Lower leg skin (tissue), 4 donors: ENCODE measurements at regions not wholly inside any gene's neighbourhood (a gene's known extent, or its start where the extent isn't known, plus 50 kb on each side); places are given as distances from the start of the nearest gene placed in this dataset.

Experiments used
- DNase-seq, 2 donors: peaks; one replicate each; pipeline ENCODE4 v3.0.0-alpha.2; 2019; ENCODE audit warnings: low spot score in 2 of 2
- H3K4me3 ChIP-seq: fragments of 200-600 bp; sonication (generic); 2 replicates; pipeline ENCODE4 v1.5.1; 2017; ENCODE audit warnings: mild to moderate bottlenecking, low read depth; ENCODE audit not compliant: poor library complexity, severe bottlenecking
- CTCF ChIP-seq, 3 donors: fragments of 450-650 bp; IDR thresholded peaks; one replicate each; pipeline ENCODE4 v1.5.1; 2016; ENCODE audit warnings: antibody characterized with exemption in 3 of 3, mild to moderate bottlenecking in 3 of 3, moderate library complexity in 2 of 3
- POLR2A ChIP-seq, 2 donors: fragments of 450-650 bp; IDR thresholded peaks; one replicate each; pipeline ENCODE4 v1.6.1; 2016 to 2017; ENCODE audit warnings: antibody characterized with exemption in 2 of 2, mild to moderate bottlenecking in 1 of 2, moderate library complexity in 1 of 2
- WGBS, 2 donors: methylation state at CpG; one replicate each; pipeline ENCODE4 v1.1.5; 2018; 5-methylcytosine and 5-hydroxymethylcytosine counted together
- intact Hi-C: fragments of 100-400 bp; cut with DNase I; formaldehyde crosslinking; loops from one replicate; pipeline ENCODE4 v1.15.0; 2023; ENCODE audit warnings: low total_unique reads

DNA sequence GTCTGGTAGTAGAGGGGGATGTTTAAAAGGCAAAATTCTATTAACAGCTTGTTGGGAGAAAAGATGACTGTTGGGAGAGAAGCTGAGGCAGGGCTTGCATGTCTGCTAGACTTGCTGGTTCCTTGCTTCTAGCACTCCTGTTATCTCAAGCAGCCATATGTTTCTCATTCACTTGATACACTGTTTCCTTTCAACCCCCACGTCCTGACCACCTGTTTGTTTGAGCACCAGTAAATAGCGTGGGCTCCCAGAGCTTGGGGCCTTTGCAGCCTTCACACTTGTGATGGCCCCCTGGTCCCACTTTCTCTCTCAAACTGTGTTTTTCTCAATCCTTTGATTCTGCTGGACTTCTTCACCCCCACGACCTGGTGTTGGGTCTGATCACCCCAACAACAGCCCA lies 111.7 kb upstream of the TMEM161B start:
- intact Hi-C loops = no loop called here
- TF ChIP-seq POLR2A (IDR thresholded peaks at IDR 0.05) = no peak
- no peak for TF ChIP-seq CTCF (IDR thresholded peaks at IDR 0.05)
- no peak overlapping the region for H3K4me3 ChIP-seq
- DNase-seq = no peak
- 60 to 64% methylated on average over 3 of the region's 3 CpGs for WGBS, 2 donors

DNA sequence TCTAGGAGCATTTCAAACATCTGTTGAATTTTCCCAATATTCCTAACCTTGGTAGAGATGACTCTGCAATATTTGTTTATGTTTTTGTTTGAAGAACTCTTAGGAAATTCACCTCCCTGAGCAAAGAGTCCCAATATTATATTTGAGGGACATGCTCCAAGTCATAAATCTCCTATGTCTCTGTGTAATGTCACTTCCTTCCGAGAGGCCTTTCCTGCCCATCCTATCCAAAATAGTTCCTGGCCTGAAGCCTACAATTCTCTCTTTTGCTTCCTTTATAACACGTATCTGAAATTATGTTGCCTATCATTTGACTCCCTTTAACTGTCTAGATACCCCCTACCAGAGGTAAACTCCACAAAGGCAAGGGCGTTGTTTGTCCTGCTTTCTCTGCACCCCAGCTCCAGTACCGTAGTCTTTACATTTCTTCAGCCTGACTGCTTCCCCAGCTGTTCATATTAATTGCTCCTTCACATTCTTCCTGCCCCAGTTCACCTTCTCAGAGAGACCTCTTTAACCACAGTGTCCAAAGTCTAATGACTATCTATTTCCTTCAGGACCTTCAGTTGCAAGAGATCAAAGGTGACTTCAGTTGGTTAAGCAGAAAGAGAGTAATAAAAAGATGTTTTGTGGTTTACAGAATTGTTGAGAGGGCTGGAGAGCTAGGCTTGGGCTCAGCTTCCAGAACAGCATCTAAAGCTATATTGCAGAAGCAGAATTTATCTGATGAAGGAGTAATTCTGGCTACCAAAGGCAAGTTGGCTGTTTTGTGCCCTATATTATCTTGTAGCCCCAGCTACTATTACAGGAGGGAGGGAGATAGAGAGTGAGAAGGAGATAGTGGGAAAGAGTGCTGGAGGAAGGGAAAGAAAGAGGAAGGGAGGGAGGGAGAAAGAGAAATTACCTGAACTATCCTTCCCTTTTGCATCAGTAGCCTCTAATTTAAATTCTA lies 109.3 kb upstream of the TMEM161B start:
- no peak for TF ChIP-seq POLR2A (IDR thresholded peaks at IDR 0.05)
- no peak for TF ChIP-seq CTCF (IDR thresholded peaks at IDR 0.05)
- intact Hi-C loops = no loop called here
- H3K4me3 ChIP-seq = no peak overlapping the region
- no peak for DNase-seq
- 25 to 27% methylated on average over 4 of the region's 4 CpGs for WGBS, 2 donors

- TF ChIP-seq POLR2A (IDR thresholded peaks at IDR 0.05) = no peak
- no peak for TF ChIP-seq CTCF (IDR thresholded peaks at IDR 0.05)
- no peak for DNase-seq
- 40 to 57% methylated on average over 2 of the region's 2 CpGs for WGBS, 2 donors
- H3K4me3 ChIP-seq = no peak overlapping the region
- intact Hi-C loops = no loop called here
Measured at GRCh38 chr5:88377240-88377639, 108.6 kb upstream of the TMEM161B start.

DNA sequence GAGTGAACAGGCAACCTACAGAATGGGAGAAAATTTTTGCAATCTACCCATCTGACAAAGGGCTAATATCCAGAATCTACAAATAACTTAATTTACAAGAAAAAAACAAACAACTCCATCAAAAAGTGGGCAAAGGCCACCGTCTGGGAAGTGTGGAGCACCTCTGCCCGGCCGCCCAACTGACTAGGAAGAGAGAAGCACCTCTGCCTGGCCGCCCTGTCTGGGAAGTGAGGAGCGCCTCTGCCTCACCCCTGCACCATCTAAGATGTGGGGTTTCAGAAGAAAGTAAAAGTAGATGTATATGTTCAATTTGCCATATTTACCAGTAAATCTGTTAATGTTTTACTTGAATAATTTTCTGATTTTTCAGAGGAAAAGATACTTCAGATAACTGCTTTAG lies 108.1 kb upstream of the TMEM161B start:
- whole genome bisulfite sequencing, 2 donors = 86 to 93% methylated on average over 5 of the region's 5 CpGs
- H3K4me3 ChIP-seq = no peak overlapping the region
- no peak for TF ChIP-seq POLR2A (IDR thresholded peaks at IDR 0.05)
- no peak for TF ChIP-seq CTCF (IDR thresholded peaks at IDR 0.05)
- intact Hi-C loops = no loop called here
- no peak for DNase-seq

DNA sequence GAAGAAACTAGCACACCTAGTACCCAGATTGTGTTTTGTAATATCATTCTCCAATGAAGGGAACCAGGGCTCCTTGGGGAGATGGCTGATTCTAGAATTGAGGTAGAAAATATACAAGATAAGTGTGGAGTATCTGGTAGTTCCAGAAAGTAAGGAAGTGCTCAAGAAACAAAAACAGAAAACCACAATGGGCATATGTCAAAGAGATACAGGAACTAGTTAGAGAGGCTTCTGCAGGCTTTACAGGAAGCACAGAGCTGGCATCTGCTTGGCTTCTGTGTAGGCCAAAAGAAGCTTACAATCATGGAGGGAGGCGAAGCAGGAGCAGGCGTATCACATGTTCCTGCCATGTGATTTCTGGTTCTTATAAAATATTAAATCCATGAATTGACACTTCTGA lies 105.7 kb upstream of the TMEM161B start:
- H3K4me3 ChIP-seq = no peak overlapping the region
- 79 to 86% methylated on average over 2 of the region's 2 CpGs for WGBS, 2 donors
- intact Hi-C loops = no loop called here
- TF ChIP-seq CTCF (IDR thresholded peaks at IDR 0.05) (no peak), POLR2A (IDR thresholded peaks at IDR 0.05) (no peak)
- DNase-seq = no peak

GRCh38 chr5:88370824-88371223 lies 102.2 kb upstream of the TMEM161B start:
- TF ChIP-seq CTCF (IDR thresholded peaks at IDR 0.05) (no peak), POLR2A (IDR thresholded peaks at IDR 0.05) (no peak)

More at GRCh38 chr5:88370824-88371223, 102.2 kb upstream of the TMEM161B start:
- intact Hi-C loops = no loop called here
- H3K4me3 ChIP-seq = no peak overlapping the region
- no peak for DNase-seq
